HCT116 (cell line): ENCODE measurements at regions not wholly inside any gene's neighbourhood (a gene's known extent, or its start where the extent isn't known, plus 50 kb on each side); places are given as distances from the start of the nearest gene placed in this dataset.

ENCODE experiments used
- ATAC-seq: fragments of 200-7000 bp; cut with Tn5 transposase; 2 replicates; pipeline ENCODE4 v1.9.1; 2020; ENCODE audit warnings: mild to moderate bottlenecking, moderate library complexity
- BruUV-seq: library from RNA; stranded (reverse); fragments of 400-500 nt; replicated peaks from 2 replicates; lab custom pipeline; 2021; lab: Mats Ljungman, UMichigan
- CTCF ChIA-PET: fragments of 300-600 bp; sonication (Branson Sonifier 250); formaldehyde crosslinking; loops from one replicate; lab custom pipeline; 2021; ENCODE audit warnings: antibody characterized with exemption; lab: Charles Lee
- POLR2A ChIA-PET: fragments of 300-600, 350-600 bp; sonication (Branson Sonifier 250); formaldehyde crosslinking; loops from one replicate; lab custom pipeline; 2021; ENCODE audit warnings: antibody characterized with exemption; lab: Charles Lee
- RAD21 ChIA-PET, 2 experiments: fragments of 300-600 bp; sonication (Branson Sonifier 250); formaldehyde crosslinking; loops; one replicate each; lab custom pipeline; 2023; ENCODE audit warnings: low total read pairs in 2 of 2; ENCODE audit not compliant: uncharacterized antibody in 2 of 2, unreplicated experiment in 2 of 2, low non-redundant PET in 1 of 2; lab: Charles Lee
- DNase-seq: peaks from one replicate; pipeline ENCODE4 v3.0.0-alpha.2; 2010; ENCODE audit warnings: low read depth, low spot score
- H2AFZ ChIP-seq: fragments of 200-600 bp; shearing (Covaris generic), sonication (generic); 2 replicates; pipeline ENCODE4 v1.6.1; 2017; ENCODE audit warnings: low read depth, mixed run types, mixed read lengths, antibody characterized with exemption, low read length; ENCODE audit not compliant: poor library complexity, severe bottlenecking
- H3K27ac ChIP-seq: 2 replicates; pipeline ENCODE4 v1.5.1; 2012; ENCODE audit warnings: low read depth, low read length
- H3K27me3 ChIP-seq: fragments of 200-600 bp; sonication (generic); 2 replicates; pipeline ENCODE4 v1.6.1; 2016; ENCODE audit warnings: mixed run types, low read length, mixed read lengths; ENCODE audit not compliant: insufficient read depth
- H3K36me3 ChIP-seq, 2 experiments: fragments of 200-500 bp in 1 of 2; fragments of 200-600 bp in 1 of 2; sonication (Bioruptor generic) in 1 of 2; sonication (generic) in 1 of 2; 2 replicates each; pipeline versions ENCODE4 v1.5.1 to v1.6.1; 2014 to 2016; ENCODE audit warnings: low read length in 2 of 2, inconsistent platforms in 1 of 2, mixed read lengths in 1 of 2, mixed run types in 1 of 2; ENCODE audit not compliant: insufficient read depth in 2 of 2, control insufficient read depth in 1 of 2
- H3K4me1 ChIP-seq, 2 experiments: fragments of 200-600 bp in 1 of 2; sonication (generic) in 1 of 2; 2 replicates each; pipeline versions ENCODE4 v1.5.1 to v1.6.1; 2012 to 2017; ENCODE audit warnings: low read length in 2 of 2, inconsistent platforms in 1 of 2, mild to moderate bottlenecking in 1 of 2, mixed read lengths in 1 of 2, mixed run types in 1 of 2, moderate library complexity in 1 of 2; ENCODE audit not compliant: insufficient read depth in 2 of 2, control insufficient read depth in 1 of 2
- H3K4me2 ChIP-seq: fragments of 200-600 bp; sonication (generic); 2 replicates; pipeline ENCODE4 v1.6.1; 2017; ENCODE audit warnings: mixed run types, low read length, mixed read lengths
- H3K4me3 ChIP-seq, 2 experiments: fragments of 200-600 bp in 1 of 2; sonication (generic) in 1 of 2; replicated peaks in 1 of 2; 2 replicates each; pipeline ENCODE4 v1.5.1; 2011 to 2016; ENCODE audit warnings: low read length in 2 of 2, control low read depth in 1 of 2, low read depth in 1 of 2, mild to moderate bottlenecking in 1 of 2, mixed read lengths in 1 of 2, mixed run types in 1 of 2
- H3K79me2 ChIP-seq: fragments of 200-600 bp; sonication (generic); 2 replicates; pipeline ENCODE4 v1.6.1; 2017; ENCODE audit warnings: mild to moderate bottlenecking, mixed run types, low read length, moderate library complexity, mixed read lengths; ENCODE audit not compliant: insufficient read depth
- H3K9ac ChIP-seq: fragments of 200-600 bp; sonication (generic); 2 replicates; pipeline ENCODE4 v1.6.1; 2016; ENCODE audit warnings: low read length, mixed read lengths
- H3K9me2 ChIP-seq: fragments of 200-600 bp; sonication (generic), shearing (Covaris generic); 2 replicates; pipeline ENCODE4 v1.6.1; 2017; ENCODE audit warnings: mixed run types, mild to moderate bottlenecking, moderate library complexity; ENCODE audit not compliant: insufficient read depth
- H3K9me3 ChIP-seq, 2 experiments: fragments of 200-500 bp in 1 of 2; fragments of 200-600 bp in 1 of 2; sonication (Bioruptor generic) in 1 of 2; sonication (generic) in 1 of 2; 2 replicates each; pipeline ENCODE4 v1.6.1; 2014 to 2017; ENCODE audit warnings: low read length in 2 of 2, mixed read lengths in 2 of 2, inconsistent platforms in 1 of 2, low read depth in 1 of 2, mild to moderate bottlenecking in 1 of 2, mixed run types in 1 of 2, moderate library complexity in 1 of 2; ENCODE audit not compliant: control insufficient read depth in 1 of 2, insufficient read depth in 1 of 2
- H4K20me1 ChIP-seq: fragments of 200-600 bp; sonication (generic), shearing (Covaris generic); 2 replicates; pipeline ENCODE4 v1.6.1; 2017; ENCODE audit warnings: mixed run types, mild to moderate bottlenecking, moderate library complexity; ENCODE audit not compliant: insufficient read depth
- CBX3 ChIP-seq: IDR thresholded peaks from 2 replicates; pipeline ENCODE4 v1.6.1; 2012; ENCODE audit warnings: low read depth
- CEBPB ChIP-seq: IDR thresholded peaks from 2 replicates; pipeline ENCODE4 v1.6.1; 2012; ENCODE audit warnings: low read depth
- EGR1 ChIP-seq: IDR thresholded peaks from 2 replicates; pipeline ENCODE4 v1.6.1; 2012; ENCODE audit warnings: low read depth
- EZH2 ChIP-seq: fragments of 200-600 bp; sonication (generic); IDR thresholded peaks from 2 replicates; pipeline ENCODE4 v1.6.1; 2017; ENCODE audit warnings: antibody characterized with exemption, mixed run types
- FOSL1 ChIP-seq: IDR thresholded peaks from 2 replicates; pipeline ENCODE4 v1.6.1; 2012; ENCODE audit warnings: low read depth
- JUND ChIP-seq: IDR thresholded peaks from 2 replicates; pipeline ENCODE4 v1.6.1; 2012
- POLR2A ChIP-seq: IDR thresholded peaks from 2 replicates; pipeline ENCODE4 v1.7.0; 2011; ENCODE audit warnings: borderline replicate concordance; ENCODE audit not compliant: insufficient read depth, insufficient read length; ENCODE audit errors: extremely low read depth
- RAD21 ChIP-seq: IDR thresholded peaks from 2 replicates; pipeline ENCODE4 v1.6.1; 2012; ENCODE audit warnings: low read depth, mild to moderate bottlenecking
- TCF7L2 ChIP-seq: IDR thresholded peaks from 2 replicates; pipeline ENCODE4 v1.7.0; 2011; ENCODE audit warnings: borderline replicate concordance, inconsistent platforms; ENCODE audit not compliant: insufficient read depth, insufficient read length; ENCODE audit errors: extremely low read depth
- ZFX ChIP-seq: fragments of 450-650 bp; IDR thresholded peaks from 2 replicates; pipeline ENCODE4 v1.6.1; 2017
- ZNF274 ChIP-seq: fragments of 200-500 bp; sonication (Bioruptor generic); IDR thresholded peaks from 2 replicates; pipeline ENCODE4 v1.6.1; 2014; ENCODE audit warnings: mild to moderate bottlenecking, low read depth, low read length, inconsistent platforms
- intact Hi-C: fragments of 100-400 bp; cut with micrococcal nuclease; formaldehyde crosslinking; loops from 2 replicates; pipeline ENCODE4 v1.10.0; 2022
- TF ChIP-seq, protein P1 (sequence below), 3 experiments: fragments of 200-600 bp in 1 of 3; sonication (generic) in 1 of 3; IDR thresholded peaks in 2 of 3; conservative IDR thresholded peaks in 1 of 3; 2 replicates each; pipeline ENCODE4 v1.5.1; 2012 to 2017; ENCODE audit warnings: low read depth in 2 of 3, low read length in 2 of 3, antibody characterized with exemption in 1 of 3, borderline replicate concordance in 1 of 3, control low read depth in 1 of 3, mild to moderate bottlenecking in 1 of 3, mixed read lengths in 1 of 3, mixed run types in 1 of 3, moderate library complexity in 1 of 3; ENCODE audit not compliant: insufficient read depth in 1 of 3
- TF ChIP-seq, protein P2 (sequence below): IDR thresholded peaks from 2 replicates; pipeline ENCODE4 v1.6.1; 2012
- TF ChIP-seq, protein P3 (sequence below): IDR thresholded peaks from 2 replicates; pipeline ENCODE4 v1.6.1; 2012

- Histone ChIP-seq H3K79me2 (no peaks in the 10 kb centered on the region), H4K20me1 (no peaks in the 10 kb centered on the region), H2AFZ (no peak overlapping the region), H3K4me2 (no peak overlapping the region), H3K27me3 (no peaks in the 10 kb centered on the region), H3K4me3 (no peak overlapping the region), H3K27ac (no peak overlapping the region), H3K9ac (no peak overlapping the region), H3K9me3 (peaks cover 15 to 24% of the 10 kb centered on the region in 2 experiments; a peak in 2 of 4 replicates), H3K4me1 (no peaks in the 10 kb centered on the region), H3K36me3 (no peaks in the 10 kb centered on the region; a peak in 1 of 4 replicates), H3K9me2 (no peaks in the 10 kb centered on the region)
- no peak for ATAC-seq
- no TSS peak for BruUV-seq
- ChIA-PET RAD21 (no interaction called here), POLR2A (interaction anchor here (0.6 kb wide), 1 partner anchor 111 kb away, joined by 3 read pairs; no protein-coding TSS in a partner anchor), CTCF (no interaction called here)
- no peak for DNase-seq
- intact Hi-C loops = no loop called here
- TF ChIP-seq POLR2A (no peak), EGR1 (no peak), TCF7L2 (no peak), ZNF274 (no peak), ZFX (no peak), RAD21 (no peak), JUND (no peak), CEBPB (no peak), FOSL1 (no peak), EZH2 (no peak), CBX3 (no peak)
- TF ChIP-seq, protein P1, sequence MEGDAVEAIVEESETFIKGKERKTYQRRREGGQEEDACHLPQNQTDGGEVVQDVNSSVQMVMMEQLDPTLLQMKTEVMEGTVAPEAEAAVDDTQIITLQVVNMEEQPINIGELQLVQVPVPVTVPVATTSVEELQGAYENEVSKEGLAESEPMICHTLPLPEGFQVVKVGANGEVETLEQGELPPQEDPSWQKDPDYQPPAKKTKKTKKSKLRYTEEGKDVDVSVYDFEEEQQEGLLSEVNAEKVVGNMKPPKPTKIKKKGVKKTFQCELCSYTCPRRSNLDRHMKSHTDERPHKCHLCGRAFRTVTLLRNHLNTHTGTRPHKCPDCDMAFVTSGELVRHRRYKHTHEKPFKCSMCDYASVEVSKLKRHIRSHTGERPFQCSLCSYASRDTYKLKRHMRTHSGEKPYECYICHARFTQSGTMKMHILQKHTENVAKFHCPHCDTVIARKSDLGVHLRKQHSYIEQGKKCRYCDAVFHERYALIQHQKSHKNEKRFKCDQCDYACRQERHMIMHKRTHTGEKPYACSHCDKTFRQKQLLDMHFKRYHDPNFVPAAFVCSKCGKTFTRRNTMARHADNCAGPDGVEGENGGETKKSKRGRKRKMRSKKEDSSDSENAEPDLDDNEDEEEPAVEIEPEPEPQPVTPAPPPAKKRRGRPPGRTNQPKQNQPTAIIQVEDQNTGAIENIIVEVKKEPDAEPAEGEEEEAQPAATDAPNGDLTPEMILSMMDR (IDR thresholded peaks at IDR 0.05 in 2 of 3, conservative IDR thresholded peaks at IDR 0.05 in 1 of 3; ENCODE audit: borderline replicate concordance in 1 of 3, insufficient read depth in 1 of 3, low read depth in 2 of 3, low read length in 2 of 3) = no peak
- TF ChIP-seq, protein P2, sequence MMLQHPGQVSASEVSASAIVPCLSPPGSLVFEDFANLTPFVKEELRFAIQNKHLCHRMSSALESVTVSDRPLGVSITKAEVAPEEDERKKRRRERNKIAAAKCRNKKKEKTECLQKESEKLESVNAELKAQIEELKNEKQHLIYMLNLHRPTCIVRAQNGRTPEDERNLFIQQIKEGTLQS = no peak
- TF ChIP-seq, protein P3, sequence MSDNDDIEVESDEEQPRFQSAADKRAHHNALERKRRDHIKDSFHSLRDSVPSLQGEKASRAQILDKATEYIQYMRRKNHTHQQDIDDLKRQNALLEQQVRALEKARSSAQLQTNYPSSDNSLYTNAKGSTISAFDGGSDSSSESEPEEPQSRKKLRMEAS = no peak
Observed at GRCh38 chr13:58883405-58883804, 1251.9 kb downstream of the PCDH17 start.
